Thymus (tissue), 11 donors: ENCODE measurements at regions not wholly inside any gene's neighbourhood (a gene's known extent, or its start where the extent isn't known, plus 50 kb on each side); places are given as distances from the start of the nearest gene placed in this dataset.

ENCODE experiments used
- DNase-seq, 9 donors: peaks; one replicate each; pipeline ENCODE4 v3.0.0-alpha.2; 2013; ENCODE audit warnings: low spot score in 9 of 9, low read depth in 6 of 9, missing footprints in 1 of 9
- H3K27ac ChIP-seq, 2 donors: one replicate each; pipeline ENCODE4 v1.5.1; 2013; ENCODE audit warnings: control low read depth in 1 of 2, low read depth in 1 of 2, low read length in 1 of 2, mild to moderate bottlenecking in 1 of 2, moderate library complexity in 1 of 2
- H3K27me3 ChIP-seq, 2 donors: one replicate each; pipeline ENCODE4 v1.5.1; 2013; ENCODE audit warnings: low read length in 1 of 2; ENCODE audit not compliant: control insufficient read depth in 2 of 2, insufficient read depth in 1 of 2
- H3K36me3 ChIP-seq, 2 donors: one replicate each; pipeline ENCODE4 v1.5.1; 2013; ENCODE audit warnings: low read length in 1 of 2, mild to moderate bottlenecking in 1 of 2, moderate library complexity in 1 of 2; ENCODE audit not compliant: control insufficient read depth in 2 of 2, insufficient read depth in 2 of 2
- H3K4me1 ChIP-seq, 2 donors: one replicate each; pipeline ENCODE4 v1.5.1; 2013; ENCODE audit warnings: low read length in 2 of 2; ENCODE audit not compliant: control insufficient read depth in 2 of 2, insufficient read depth in 2 of 2
- H3K4me3 ChIP-seq, 2 donors: one replicate each; pipeline ENCODE4 v1.5.1; 2013; ENCODE audit warnings: low read length in 2 of 2, control low read depth in 1 of 2, mild to moderate bottlenecking in 1 of 2
- H3K9me3 ChIP-seq, 2 donors: one replicate each; pipeline ENCODE4 v1.5.1; 2013; ENCODE audit warnings: low read length in 1 of 2, mild to moderate bottlenecking in 1 of 2; ENCODE audit not compliant: control insufficient read depth in 2 of 2, insufficient read depth in 1 of 2
- WGBS: extraction: QIAGEN DNeasy Blood & Tissue Kit; methylation state at CpG from one replicate; pipeline ENCODE4 v1.1.7; 2013; 5-methylcytosine and 5-hydroxymethylcytosine counted together
- donor health status: healthy.

GRCh38 chr16:60755907-60756306 is 1280.3 kb downstream of the CDH8 start:
- H3K36me3 ChIP-seq = no peaks in the 10 kb centered on the region
- DNase-seq = no peak
- H3K4me3 ChIP-seq = no peak overlapping the region
- H3K27me3 ChIP-seq = no peaks in the 10 kb centered on the region
- no peaks in the 10 kb centered on the region for H3K4me1 ChIP-seq
- no peaks in the 10 kb centered on the region for H3K9me3 ChIP-seq
- H3K27ac ChIP-seq = no peak overlapping the region

GRCh38 chr16:60748366-60748765 is 1287.9 kb downstream of the CDH8 start:
- Histone ChIP-seq H3K4me3 (no peak overlapping the region), H3K27ac (no peak overlapping the region), H3K27me3 (no peaks in the 10 kb centered on the region), H3K9me3 (no peaks in the 10 kb centered on the region), H3K4me1 (no peaks in the 10 kb centered on the region), H3K36me3 (no peaks in the 10 kb centered on the region)
- DNase-seq = no peak

GRCh38 chr16:60744198-60744597 is 1292.0 kb downstream of the CDH8 start:
- H3K9me3 ChIP-seq = no peaks in the 10 kb centered on the region
- no peak overlapping the region for H3K27ac ChIP-seq
- WGBS = 93% methylated on average over 3 of the region's 3 CpGs
- no peaks in the 10 kb centered on the region for H3K4me1 ChIP-seq
- no peaks in the 10 kb centered on the region for H3K36me3 ChIP-seq
- H3K4me3 ChIP-seq = no peak overlapping the region
- H3K27me3 ChIP-seq = no peaks in the 10 kb centered on the region
- DNase-seq = no peak

GRCh38 chr16:60741810-60742209 is 1294.4 kb downstream of the CDH8 start:
- no peaks in the 10 kb centered on the region for H3K4me1 ChIP-seq
- H3K27ac ChIP-seq = no peak overlapping the region
- H3K4me3 ChIP-seq = no peak overlapping the region
- no peaks in the 10 kb centered on the region for H3K27me3 ChIP-seq
- DNase-seq = no peak
- 92% methylated on average over 1 of the region's 1 CpG for WGBS
- H3K9me3 ChIP-seq = no peaks in the 10 kb centered on the region
- no peaks in the 10 kb centered on the region for H3K36me3 ChIP-seq

- H3K27ac ChIP-seq = no peak overlapping the region
- no peaks in the 10 kb centered on the region for H3K9me3 ChIP-seq
- 87% methylated on average over 13 of the region's 13 CpGs for WGBS
- no peak for DNase-seq
- no peaks in the 10 kb centered on the region for H3K4me1 ChIP-seq
- H3K27me3 ChIP-seq = no peaks in the 10 kb centered on the region
- no peak overlapping the region for H3K4me3 ChIP-seq
- no peaks in the 10 kb centered on the region for H3K36me3 ChIP-seq
Observed at GRCh38 chr16:60739737-60740683, 1296.2 kb downstream of the CDH8 start.

- 79% methylated on average over 5 of the region's 5 CpGs for WGBS
- DNase-seq = no peak
- H3K36me3 ChIP-seq = no peaks in the 10 kb centered on the region
- H3K9me3 ChIP-seq = no peaks in the 10 kb centered on the region
- H3K27me3 ChIP-seq = no peaks in the 10 kb centered on the region
- H3K4me3 ChIP-seq = no peak overlapping the region
- H3K4me1 ChIP-seq = no peaks in the 10 kb centered on the region
- no peak overlapping the region for H3K27ac ChIP-seq
Observed at GRCh38 chr16:60731329-60732050, 1304.7 kb downstream of the CDH8 start.

GRCh38 chr16:60729051-60729450 is 1307.2 kb downstream of the CDH8 start:
- Histone ChIP-seq H3K9me3 (no peaks in the 10 kb centered on the region), H3K27me3 (no peaks in the 10 kb centered on the region), H3K4me3 (no peak overlapping the region), H3K27ac (no peak overlapping the region), H3K4me1 (no peaks in the 10 kb centered on the region), H3K36me3 (no peaks in the 10 kb centered on the region)
- no peak for DNase-seq

GRCh38 chr16:60727851-60728250 is 1308.4 kb downstream of the CDH8 start:
- H3K4me1 ChIP-seq = no peaks in the 10 kb centered on the region
- 94% methylated on average over 5 of the region's 5 CpGs for WGBS
- H3K27ac ChIP-seq = no peak overlapping the region
- DNase-seq = no peak
- H3K27me3 ChIP-seq = no peaks in the 10 kb centered on the region
- H3K36me3 ChIP-seq = no peaks in the 10 kb centered on the region
- no peaks in the 10 kb centered on the region for H3K9me3 ChIP-seq
- no peak overlapping the region for H3K4me3 ChIP-seq

- H3K4me3 ChIP-seq = no peak overlapping the region
- H3K4me1 ChIP-seq = no peaks in the 10 kb centered on the region
- no peak for DNase-seq
- peaks cover 0 to 2% of the 10 kb centered on the region in 2 donors for H3K9me3 ChIP-seq
- 98% methylated on average over 2 of the region's 2 CpGs for WGBS
- H3K27me3 ChIP-seq = no peaks in the 10 kb centered on the region
- H3K36me3 ChIP-seq = no peaks in the 10 kb centered on the region
- H3K27ac ChIP-seq = no peak overlapping the region
Observed at GRCh38 chr16:60720060-60720459, 1316.2 kb downstream of the CDH8 start.
